ENCODE measurements at regions not wholly inside any gene's neighbourhood (a gene's known extent, or its start where the extent isn't known, plus 50 kb on each side); places are given as distances from the start of the nearest gene placed in this dataset.

- no peak for TF ChIP-seq CTCF (conservative IDR thresholded peaks at IDR 0.05; ENCODE audit: low read depth, low read length)
- no peak for DNase-seq (ENCODE audit: low read depth)
- H3K4me3 ChIP-seq (ENCODE audit: low read depth, low read length) = no peak overlapping the region
Observed at GRCh38 chr10:70980687-70981086, 92.3 kb upstream of the PCBD1 start.

- no peak for TF ChIP-seq CTCF (conservative IDR thresholded peaks at IDR 0.05; ENCODE audit: low read depth, low read length)
- DNase-seq (ENCODE audit: low read depth) = no peak
- H3K4me3 ChIP-seq (ENCODE audit: low read depth, low read length) = no peak overlapping the region
Observed at GRCh38 chr10:70981171-70981836, 92.9 kb upstream of the PCBD1 start.

GRCh38 chr10:70981936-70982335, 93.6 kb upstream of the PCBD1 start:
- no peak overlapping the region for H3K4me3 ChIP-seq (ENCODE audit: low read depth, low read length)
- no peak for TF ChIP-seq CTCF (conservative IDR thresholded peaks at IDR 0.05; ENCODE audit: low read depth, low read length)
- no peak for DNase-seq (ENCODE audit: low read depth)

- TF ChIP-seq CTCF (conservative IDR thresholded peaks at IDR 0.05; ENCODE audit: low read depth, low read length) = no peak
- no peak overlapping the region for H3K4me3 ChIP-seq (ENCODE audit: low read depth, low read length)
- no peak for DNase-seq (ENCODE audit: low read depth)
Observed at GRCh38 chr10:70982443-70982842, 94.1 kb upstream of the PCBD1 start.

- no peak for DNase-seq (ENCODE audit: low read depth)
- H3K4me3 ChIP-seq (ENCODE audit: low read depth, low read length) = no peak overlapping the region
- TF ChIP-seq CTCF (conservative IDR thresholded peaks at IDR 0.05; ENCODE audit: low read depth, low read length) = no peak
Observed at GRCh38 chr10:70984986-70985722, 96.8 kb upstream of the PCBD1 start.

- H3K4me3 ChIP-seq (ENCODE audit: low read depth, low read length) = no peak overlapping the region
- no peak for TF ChIP-seq CTCF (conservative IDR thresholded peaks at IDR 0.05; ENCODE audit: low read depth, low read length)
- no peak for DNase-seq (ENCODE audit: low read depth)
Observed at GRCh38 chr10:70985824-70986622, 97.7 kb upstream of the PCBD1 start.
